Peyer's patch (tissue), 4 donors: ENCODE measurements at regions not wholly inside any gene's neighbourhood (a gene's known extent, or its start where the extent isn't known, plus 50 kb on each side); places are given as distances from the start of the nearest gene placed in this dataset.

Experiments used
- POLR2A ChIP-seq, 2 donors: fragments of 450-650 bp; IDR thresholded peaks; one replicate each; pipeline ENCODE4 v1.5.1; 2017; ENCODE audit warnings: antibody characterized with exemption in 2 of 2, mild to moderate bottlenecking in 2 of 2, moderate library complexity in 2 of 2
- TF ChIP-seq, protein P1 (sequence below), 6 experiments: fragments of 450-650 bp in 4 of 6; fragments of 200-600 bp in 2 of 6; sonication (generic) in 1 of 6; IDR thresholded peaks; one replicate each; pipeline ENCODE4 v1.5.1; 2017 to 2019; ENCODE audit warnings: antibody characterized with exemption in 6 of 6, mild to moderate bottlenecking in 3 of 6, moderate library complexity in 1 of 6

DNA sequence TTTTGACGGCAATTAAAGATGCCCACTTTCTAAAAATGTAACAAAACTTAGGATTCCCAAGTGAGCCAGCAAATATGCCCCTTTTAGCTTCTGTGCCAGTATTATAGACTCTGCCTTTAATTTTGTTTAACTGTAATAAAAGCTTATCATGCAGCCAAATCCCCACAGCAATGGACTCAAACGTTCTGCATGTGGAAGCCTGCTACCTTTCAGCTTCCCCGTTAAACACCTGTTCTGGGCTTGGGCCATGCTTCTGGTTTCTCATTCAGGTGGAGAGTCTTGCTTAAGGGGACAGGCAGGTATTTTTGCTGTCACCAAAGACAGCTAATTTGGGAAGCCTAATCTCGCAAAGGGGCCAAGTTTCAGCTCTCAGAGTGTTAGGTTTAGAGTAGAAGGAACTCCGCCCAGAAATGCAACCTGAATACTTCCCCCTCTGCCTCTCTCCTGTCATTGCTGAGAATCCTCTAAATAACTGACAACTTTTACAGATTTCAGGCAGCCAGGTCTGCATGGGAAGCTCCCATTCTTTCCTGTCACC is 399.4 kb upstream of the ATP11B start:
- TF ChIP-seq, protein P1, sequence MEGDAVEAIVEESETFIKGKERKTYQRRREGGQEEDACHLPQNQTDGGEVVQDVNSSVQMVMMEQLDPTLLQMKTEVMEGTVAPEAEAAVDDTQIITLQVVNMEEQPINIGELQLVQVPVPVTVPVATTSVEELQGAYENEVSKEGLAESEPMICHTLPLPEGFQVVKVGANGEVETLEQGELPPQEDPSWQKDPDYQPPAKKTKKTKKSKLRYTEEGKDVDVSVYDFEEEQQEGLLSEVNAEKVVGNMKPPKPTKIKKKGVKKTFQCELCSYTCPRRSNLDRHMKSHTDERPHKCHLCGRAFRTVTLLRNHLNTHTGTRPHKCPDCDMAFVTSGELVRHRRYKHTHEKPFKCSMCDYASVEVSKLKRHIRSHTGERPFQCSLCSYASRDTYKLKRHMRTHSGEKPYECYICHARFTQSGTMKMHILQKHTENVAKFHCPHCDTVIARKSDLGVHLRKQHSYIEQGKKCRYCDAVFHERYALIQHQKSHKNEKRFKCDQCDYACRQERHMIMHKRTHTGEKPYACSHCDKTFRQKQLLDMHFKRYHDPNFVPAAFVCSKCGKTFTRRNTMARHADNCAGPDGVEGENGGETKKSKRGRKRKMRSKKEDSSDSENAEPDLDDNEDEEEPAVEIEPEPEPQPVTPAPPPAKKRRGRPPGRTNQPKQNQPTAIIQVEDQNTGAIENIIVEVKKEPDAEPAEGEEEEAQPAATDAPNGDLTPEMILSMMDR (IDR thresholded peaks at IDR 0.05), result no peak
- no peak for TF ChIP-seq POLR2A (IDR thresholded peaks at IDR 0.05)
